ENCODE measurements at regions not wholly inside any gene's neighbourhood (a gene's known extent, or its start where the extent isn't known, plus 50 kb on each side); places are given as distances from the start of the nearest gene placed in this dataset.

- TF ChIP-seq, protein P1, sequence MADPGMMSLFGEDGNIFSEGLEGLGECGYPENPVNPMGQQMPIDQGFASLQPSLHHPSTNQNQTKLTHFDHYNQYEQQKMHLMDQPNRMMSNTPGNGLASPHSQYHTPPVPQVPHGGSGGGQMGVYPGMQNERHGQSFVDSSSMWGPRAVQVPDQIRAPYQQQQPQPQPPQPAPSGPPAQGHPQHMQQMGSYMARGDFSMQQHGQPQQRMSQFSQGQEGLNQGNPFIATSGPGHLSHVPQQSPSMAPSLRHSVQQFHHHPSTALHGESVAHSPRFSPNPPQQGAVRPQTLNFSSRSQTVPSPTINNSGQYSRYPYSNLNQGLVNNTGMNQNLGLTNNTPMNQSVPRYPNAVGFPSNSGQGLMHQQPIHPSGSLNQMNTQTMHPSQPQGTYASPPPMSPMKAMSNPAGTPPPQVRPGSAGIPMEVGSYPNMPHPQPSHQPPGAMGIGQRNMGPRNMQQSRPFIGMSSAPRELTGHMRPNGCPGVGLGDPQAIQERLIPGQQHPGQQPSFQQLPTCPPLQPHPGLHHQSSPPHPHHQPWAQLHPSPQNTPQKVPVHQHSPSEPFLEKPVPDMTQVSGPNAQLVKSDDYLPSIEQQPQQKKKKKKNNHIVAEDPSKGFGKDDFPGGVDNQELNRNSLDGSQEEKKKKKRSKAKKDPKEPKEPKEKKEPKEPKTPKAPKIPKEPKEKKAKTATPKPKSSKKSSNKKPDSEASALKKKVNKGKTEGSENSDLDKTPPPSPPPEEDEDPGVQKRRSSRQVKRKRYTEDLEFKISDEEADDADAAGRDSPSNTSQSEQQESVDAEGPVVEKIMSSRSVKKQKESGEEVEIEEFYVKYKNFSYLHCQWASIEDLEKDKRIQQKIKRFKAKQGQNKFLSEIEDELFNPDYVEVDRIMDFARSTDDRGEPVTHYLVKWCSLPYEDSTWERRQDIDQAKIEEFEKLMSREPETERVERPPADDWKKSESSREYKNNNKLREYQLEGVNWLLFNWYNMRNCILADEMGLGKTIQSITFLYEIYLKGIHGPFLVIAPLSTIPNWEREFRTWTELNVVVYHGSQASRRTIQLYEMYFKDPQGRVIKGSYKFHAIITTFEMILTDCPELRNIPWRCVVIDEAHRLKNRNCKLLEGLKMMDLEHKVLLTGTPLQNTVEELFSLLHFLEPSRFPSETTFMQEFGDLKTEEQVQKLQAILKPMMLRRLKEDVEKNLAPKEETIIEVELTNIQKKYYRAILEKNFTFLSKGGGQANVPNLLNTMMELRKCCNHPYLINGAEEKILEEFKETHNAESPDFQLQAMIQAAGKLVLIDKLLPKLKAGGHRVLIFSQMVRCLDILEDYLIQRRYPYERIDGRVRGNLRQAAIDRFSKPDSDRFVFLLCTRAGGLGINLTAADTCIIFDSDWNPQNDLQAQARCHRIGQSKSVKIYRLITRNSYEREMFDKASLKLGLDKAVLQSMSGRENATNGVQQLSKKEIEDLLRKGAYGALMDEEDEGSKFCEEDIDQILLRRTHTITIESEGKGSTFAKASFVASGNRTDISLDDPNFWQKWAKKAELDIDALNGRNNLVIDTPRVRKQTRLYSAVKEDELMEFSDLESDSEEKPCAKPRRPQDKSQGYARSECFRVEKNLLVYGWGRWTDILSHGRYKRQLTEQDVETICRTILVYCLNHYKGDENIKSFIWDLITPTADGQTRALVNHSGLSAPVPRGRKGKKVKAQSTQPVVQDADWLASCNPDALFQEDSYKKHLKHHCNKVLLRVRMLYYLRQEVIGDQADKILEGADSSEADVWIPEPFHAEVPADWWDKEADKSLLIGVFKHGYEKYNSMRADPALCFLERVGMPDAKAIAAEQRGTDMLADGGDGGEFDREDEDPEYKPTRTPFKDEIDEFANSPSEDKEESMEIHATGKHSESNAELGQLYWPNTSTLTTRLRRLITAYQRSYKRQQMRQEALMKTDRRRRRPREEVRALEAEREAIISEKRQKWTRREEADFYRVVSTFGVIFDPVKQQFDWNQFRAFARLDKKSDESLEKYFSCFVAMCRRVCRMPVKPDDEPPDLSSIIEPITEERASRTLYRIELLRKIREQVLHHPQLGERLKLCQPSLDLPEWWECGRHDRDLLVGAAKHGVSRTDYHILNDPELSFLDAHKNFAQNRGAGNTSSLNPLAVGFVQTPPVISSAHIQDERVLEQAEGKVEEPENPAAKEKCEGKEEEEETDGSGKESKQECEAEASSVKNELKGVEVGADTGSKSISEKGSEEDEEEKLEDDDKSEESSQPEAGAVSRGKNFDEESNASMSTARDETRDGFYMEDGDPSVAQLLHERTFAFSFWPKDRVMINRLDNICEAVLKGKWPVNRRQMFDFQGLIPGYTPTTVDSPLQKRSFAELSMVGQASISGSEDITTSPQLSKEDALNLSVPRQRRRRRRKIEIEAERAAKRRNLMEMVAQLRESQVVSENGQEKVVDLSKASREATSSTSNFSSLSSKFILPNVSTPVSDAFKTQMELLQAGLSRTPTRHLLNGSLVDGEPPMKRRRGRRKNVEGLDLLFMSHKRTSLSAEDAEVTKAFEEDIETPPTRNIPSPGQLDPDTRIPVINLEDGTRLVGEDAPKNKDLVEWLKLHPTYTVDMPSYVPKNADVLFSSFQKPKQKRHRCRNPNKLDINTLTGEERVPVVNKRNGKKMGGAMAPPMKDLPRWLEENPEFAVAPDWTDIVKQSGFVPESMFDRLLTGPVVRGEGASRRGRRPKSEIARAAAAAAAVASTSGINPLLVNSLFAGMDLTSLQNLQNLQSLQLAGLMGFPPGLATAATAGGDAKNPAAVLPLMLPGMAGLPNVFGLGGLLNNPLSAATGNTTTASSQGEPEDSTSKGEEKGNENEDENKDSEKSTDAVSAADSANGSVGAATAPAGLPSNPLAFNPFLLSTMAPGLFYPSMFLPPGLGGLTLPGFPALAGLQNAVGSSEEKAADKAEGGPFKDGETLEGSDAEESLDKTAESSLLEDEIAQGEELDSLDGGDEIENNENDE (IDR thresholded peaks at IDR 0.05; ENCODE audit: insufficient replicate concordance, low read length): no peak
- TF ChIP-seq RAD21 (IDR thresholded peaks at IDR 0.05 in 1 of 2, conservative IDR thresholded peaks at IDR 0.05 in 1 of 2; ENCODE audit: low read depth in 2 of 2, low read length in 2 of 2): no peak
- no peak for TF ChIP-seq CHD1 (IDR thresholded peaks at IDR 0.05; ENCODE audit: low read depth, low read length)
- TF ChIP-seq KDM5A (IDR thresholded peaks at IDR 0.05; ENCODE audit: low read length): no peak
- TF ChIP-seq TAF7 (optimal IDR thresholded peaks at IDR 0.05; ENCODE audit: borderline replicate concordance, low read depth, low read length): no peak
These were observed 276.5 kb upstream of the KCNMB2 start (continued) for GRCh38 chr3:178259703-178260102.
